ENCODE measurements at regions not wholly inside any gene's neighbourhood (a gene's known extent, or its start where the extent isn't known, plus 50 kb on each side); places are given as distances from the start of the nearest gene placed in this dataset.

DNA sequence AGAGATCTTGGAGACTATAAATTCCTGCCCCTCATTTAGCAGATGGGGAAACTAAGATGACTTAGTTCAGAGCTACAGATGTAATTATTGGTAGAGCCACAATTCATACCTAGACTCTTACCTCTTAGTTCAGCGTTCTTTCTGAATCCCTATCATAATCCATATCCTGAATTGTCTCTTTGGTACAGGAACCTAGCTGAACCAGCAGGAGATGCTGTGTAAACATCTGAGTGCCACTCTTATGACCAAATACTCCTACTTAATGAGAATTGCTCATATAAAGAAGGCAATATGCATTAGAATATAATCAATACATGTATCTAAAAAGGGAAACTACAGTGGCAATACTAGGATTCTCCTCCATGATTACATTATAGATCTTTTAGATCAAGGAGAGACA is 459.0 kb downstream of the SIPA1L2 start:
- 87 to 92% methylated on average over 1 of the region's 1 CpG for WGBS, 2 donors
- Histone ChIP-seq H3K36me3 (no peaks in the 10 kb centered on the region), H3K9me3 (peaks cover 0 to 5% (median 0%) of the 10 kb centered on the region in 11 donors), H3K27me3 (no peaks in the 10 kb centered on the region), H3K4me3 (no peak overlapping the region), H3K4me1 (no peaks in the 10 kb centered on the region), H3K27ac (no peak overlapping the region)
- DNase-seq: no peak
- intact Hi-C loops (cut with DNase I): no loop called here
- TF ChIP-seq, protein P1, sequence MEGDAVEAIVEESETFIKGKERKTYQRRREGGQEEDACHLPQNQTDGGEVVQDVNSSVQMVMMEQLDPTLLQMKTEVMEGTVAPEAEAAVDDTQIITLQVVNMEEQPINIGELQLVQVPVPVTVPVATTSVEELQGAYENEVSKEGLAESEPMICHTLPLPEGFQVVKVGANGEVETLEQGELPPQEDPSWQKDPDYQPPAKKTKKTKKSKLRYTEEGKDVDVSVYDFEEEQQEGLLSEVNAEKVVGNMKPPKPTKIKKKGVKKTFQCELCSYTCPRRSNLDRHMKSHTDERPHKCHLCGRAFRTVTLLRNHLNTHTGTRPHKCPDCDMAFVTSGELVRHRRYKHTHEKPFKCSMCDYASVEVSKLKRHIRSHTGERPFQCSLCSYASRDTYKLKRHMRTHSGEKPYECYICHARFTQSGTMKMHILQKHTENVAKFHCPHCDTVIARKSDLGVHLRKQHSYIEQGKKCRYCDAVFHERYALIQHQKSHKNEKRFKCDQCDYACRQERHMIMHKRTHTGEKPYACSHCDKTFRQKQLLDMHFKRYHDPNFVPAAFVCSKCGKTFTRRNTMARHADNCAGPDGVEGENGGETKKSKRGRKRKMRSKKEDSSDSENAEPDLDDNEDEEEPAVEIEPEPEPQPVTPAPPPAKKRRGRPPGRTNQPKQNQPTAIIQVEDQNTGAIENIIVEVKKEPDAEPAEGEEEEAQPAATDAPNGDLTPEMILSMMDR (IDR thresholded peaks at IDR 0.05): no peak
- no peak for ATAC-seq

DNA sequence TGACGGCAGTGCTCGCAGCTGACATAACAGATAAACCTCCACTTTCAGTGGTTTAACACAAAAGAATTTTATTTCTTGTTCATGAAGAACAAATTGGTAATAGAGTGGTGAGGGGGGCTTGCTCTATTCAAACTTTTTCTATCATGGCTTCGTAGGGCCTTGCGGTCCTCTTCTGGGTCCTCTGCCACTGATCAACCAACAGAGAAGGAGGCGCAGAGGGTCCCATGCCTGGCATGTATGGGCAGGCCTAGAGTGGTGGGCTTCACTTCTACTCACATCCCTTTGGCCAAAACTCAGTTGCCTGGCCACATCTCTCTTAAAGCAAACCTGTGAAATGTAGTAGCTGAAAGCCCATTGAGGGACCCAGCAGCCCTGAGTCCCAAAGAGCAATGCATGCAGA is 460.5 kb downstream of the SIPA1L2 start:
- Histone ChIP-seq H3K27me3 (no peaks in the 10 kb centered on the region), H3K4me3 (no peak overlapping the region), H3K27ac (no peak overlapping the region), H3K4me1 (no peaks in the 10 kb centered on the region), H3K9me3 (peaks cover 0 to 13% (median 0%) of the 10 kb centered on the region in 11 donors), H3K36me3 (no peaks in the 10 kb centered on the region)
- DNase-seq (no peak), ATAC-seq (no peak)
- WGBS, 2 donors: 98% methylated on average over 5 of the region's 5 CpGs
- intact Hi-C loops (cut with DNase I): no loop called here
- TF ChIP-seq, protein P1 (IDR thresholded peaks at IDR 0.05): no peak

DNA sequence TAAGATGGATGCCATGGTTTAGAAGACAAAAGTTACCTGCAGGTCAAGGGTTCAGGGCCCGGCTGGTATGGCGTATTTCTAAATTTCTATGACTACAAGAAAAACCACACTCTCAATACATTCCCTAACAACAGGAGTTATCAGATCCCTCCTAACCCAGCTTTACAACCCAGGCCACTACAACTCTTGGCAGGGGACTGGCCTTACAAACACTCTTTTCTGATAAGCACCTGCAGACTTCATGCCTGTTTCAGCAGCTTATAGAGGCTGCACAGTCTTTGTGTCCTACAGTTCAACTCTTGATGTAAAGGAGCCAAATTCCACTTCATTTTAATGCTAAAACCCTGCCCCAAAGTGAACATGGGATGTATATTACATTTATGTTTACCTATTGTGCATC is 461.4 kb downstream of the SIPA1L2 start:
- WGBS, 2 donors: 67 to 99% methylated on average over 2 of the region's 2 CpGs
- TF ChIP-seq, protein P1 (IDR thresholded peaks at IDR 0.05): no peak

DNA sequence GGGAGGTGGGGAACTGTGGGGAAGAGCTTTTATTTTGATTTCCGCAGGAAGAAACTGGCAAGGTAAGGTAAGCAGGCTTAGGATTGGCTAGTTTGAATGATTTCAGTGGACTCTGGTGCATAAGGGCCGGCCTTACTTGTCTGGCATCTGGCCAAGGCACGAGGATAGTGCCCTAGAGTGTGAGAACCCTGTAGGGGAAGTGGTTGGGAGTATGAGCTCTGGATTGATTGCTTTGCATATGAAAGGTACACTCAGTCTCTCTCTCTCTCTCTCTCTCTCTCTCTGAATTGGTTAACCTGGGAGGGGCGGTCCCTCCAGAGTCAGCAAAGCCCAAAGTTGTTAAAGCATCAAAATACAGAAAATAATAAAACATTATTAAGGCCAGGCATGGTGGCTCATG is 463.0 kb downstream of the SIPA1L2 start:
- Histone ChIP-seq H3K4me1 (no peaks in the 10 kb centered on the region), H3K27ac (no peak overlapping the region), H3K4me3 (no peak overlapping the region), H3K9me3 (peaks cover 0 to 13% (median 0%) of the 10 kb centered on the region in 11 donors), H3K36me3 (no peaks in the 10 kb centered on the region), H3K27me3 (no peaks in the 10 kb centered on the region)
- TF ChIP-seq, protein P1 (IDR thresholded peaks at IDR 0.05): no peak
- DNase-seq (no peak), ATAC-seq (no peak)
- WGBS, 2 donors: 31 to 55% methylated on average over 4 of the region's 4 CpGs
- intact Hi-C loops (cut with DNase I): no loop called here

More for the DNA sequence above, 461.4 kb downstream of the SIPA1L2 start:
- intact Hi-C loops (cut with DNase I): no loop called here
- Histone ChIP-seq H3K9me3 (peaks cover 0 to 13% (median 0%) of the 10 kb centered on the region in 11 donors), H3K4me3 (no peak overlapping the region), H3K27me3 (no peaks in the 10 kb centered on the region), H3K4me1 (no peaks in the 10 kb centered on the region), H3K36me3 (no peaks in the 10 kb centered on the region), H3K27ac (no peak overlapping the region)
- ATAC-seq (no peak), DNase-seq (no peak)
